Dendritic cell treated with granulocyte-macrophage colony-stimulating factor and Interleukin-4, amounts not matched to agents 40 ng/mL and 50 ng/mL, for 4 days (primary cell): ENCODE measurements at regions not wholly inside any gene's neighbourhood (a gene's known extent, or its start where the extent isn't known, plus 50 kb on each side); places are given as distances from the start of the nearest gene placed in this dataset.
"Not testable (repeated sequence)": the region's sequence is repeated elsewhere in the genome, so short reads cannot be mapped to it uniquely, and the experiment has no call there.

Source experiments
- H3K27ac Mint-ChIP-seq: one replicate; pipeline ENCODE4 v1.8.0; 2022; ENCODE audit warnings: mild to moderate bottlenecking, mixed read lengths
- H3K27me3 Mint-ChIP-seq: one replicate; pipeline ENCODE4 v1.8.0; 2022; ENCODE audit warnings: mild to moderate bottlenecking, mixed read lengths
- H3K36me3 Mint-ChIP-seq: one replicate; pipeline ENCODE4 v1.8.0; 2022; ENCODE audit warnings: low read depth, mixed read lengths
- H3K4me1 Mint-ChIP-seq: one replicate; pipeline ENCODE4 v1.8.0; 2022; ENCODE audit warnings: low read depth, mixed read lengths
- H3K4me3 Mint-ChIP-seq: one replicate; pipeline ENCODE4 v1.8.0; 2022; ENCODE audit warnings: mild to moderate bottlenecking, moderate library complexity, mixed read lengths
- H3K9me3 Mint-ChIP-seq: one replicate; pipeline ENCODE4 v1.8.0; 2022; ENCODE audit warnings: mixed read lengths
- intact Hi-C: fragments of 100-400 bp; cut with micrococcal nuclease; formaldehyde crosslinking; loops from one replicate; pipeline ENCODE4 v1.15.0; 2022

GRCh38 chr3:194031349-194031748 is 104.6 kb upstream of the HES1 start:
- Mint-ChIP-seq H3K9me3 (no peaks in the 10 kb centered on the region), H3K4me1 (peaks cover 18% of the 10 kb centered on the region), H3K27ac (no peak overlapping the region), H3K27me3 (peaks cover 68% of the 10 kb centered on the region), H3K36me3 (no peaks in the 10 kb centered on the region), H3K4me3 (no peak overlapping the region)
- intact Hi-C loops = no loop called here

DNA sequence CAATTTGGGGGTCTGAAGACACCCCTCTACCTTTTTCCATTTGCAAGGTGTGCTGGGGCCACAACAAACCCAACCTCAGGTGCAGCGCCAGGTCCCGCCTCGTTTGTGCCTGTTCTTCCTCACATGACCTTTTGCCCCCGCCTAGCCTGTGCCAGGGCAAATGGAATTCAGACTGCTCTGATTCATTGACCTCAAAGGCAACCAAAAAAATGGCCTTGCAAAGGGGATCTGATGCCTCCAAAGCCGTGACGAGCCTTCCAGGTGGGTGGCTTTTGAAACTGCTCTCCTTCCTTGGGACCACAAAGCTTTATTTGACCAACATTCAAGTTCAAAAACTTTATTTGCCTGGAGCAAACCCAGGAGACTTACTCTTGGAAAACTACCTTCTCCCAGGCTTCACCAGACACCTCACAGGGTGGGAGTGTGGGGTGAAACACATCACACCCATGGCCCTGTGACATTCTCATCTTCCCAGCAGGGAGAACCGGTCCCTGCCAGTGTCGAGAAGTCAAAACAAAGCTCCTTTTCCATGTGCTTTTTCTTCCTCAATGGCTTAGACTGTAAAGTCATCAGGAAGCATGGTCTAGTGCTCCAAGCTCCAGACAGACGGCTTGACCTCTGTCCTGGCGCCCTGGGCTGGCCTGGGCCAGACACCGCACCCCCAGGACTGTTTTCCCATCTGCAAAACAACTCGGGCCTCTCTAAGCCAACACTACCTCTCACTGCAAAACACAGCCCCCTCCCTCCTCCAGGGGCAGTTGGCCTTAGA is 103.9 kb upstream of the HES1 start:
- H3K9me3 Mint-ChIP-seq = no peaks in the 10 kb centered on the region
- peaks cover 64% of the 10 kb centered on the region for H3K27me3 Mint-ChIP-seq
- intact Hi-C loops = no loop called here
- peaks cover 18% of the 10 kb centered on the region for H3K4me1 Mint-ChIP-seq
- no peaks in the 10 kb centered on the region for H3K36me3 Mint-ChIP-seq
- H3K27ac Mint-ChIP-seq = no peak overlapping the region
- no peak overlapping the region for H3K4me3 Mint-ChIP-seq

- peaks cover 18% of the 10 kb centered on the region for H3K4me1 Mint-ChIP-seq
- no peak overlapping the region for H3K4me3 Mint-ChIP-seq
- H3K27ac Mint-ChIP-seq = no peak overlapping the region
- peaks cover 61% of the 10 kb centered on the region for H3K27me3 Mint-ChIP-seq
- H3K9me3 Mint-ChIP-seq = no peaks in the 10 kb centered on the region
- H3K36me3 Mint-ChIP-seq = no peaks in the 10 kb centered on the region
- intact Hi-C loops = no loop called here
Measured at GRCh38 chr3:194032828-194033435, 103.0 kb upstream of the HES1 start.

- H3K27ac Mint-ChIP-seq = no peak overlapping the region
- H3K27me3 Mint-ChIP-seq = peaks cover 60% of the 10 kb centered on the region
- no peak overlapping the region for H3K4me3 Mint-ChIP-seq
- no peaks in the 10 kb centered on the region for H3K9me3 Mint-ChIP-seq
- H3K4me1 Mint-ChIP-seq = peaks cover 18% of the 10 kb centered on the region
- no peaks in the 10 kb centered on the region for H3K36me3 Mint-ChIP-seq
- intact Hi-C loops = no loop called here
Measured at GRCh38 chr3:194034346-194035336, 101.3 kb upstream of the HES1 start.

DNA sequence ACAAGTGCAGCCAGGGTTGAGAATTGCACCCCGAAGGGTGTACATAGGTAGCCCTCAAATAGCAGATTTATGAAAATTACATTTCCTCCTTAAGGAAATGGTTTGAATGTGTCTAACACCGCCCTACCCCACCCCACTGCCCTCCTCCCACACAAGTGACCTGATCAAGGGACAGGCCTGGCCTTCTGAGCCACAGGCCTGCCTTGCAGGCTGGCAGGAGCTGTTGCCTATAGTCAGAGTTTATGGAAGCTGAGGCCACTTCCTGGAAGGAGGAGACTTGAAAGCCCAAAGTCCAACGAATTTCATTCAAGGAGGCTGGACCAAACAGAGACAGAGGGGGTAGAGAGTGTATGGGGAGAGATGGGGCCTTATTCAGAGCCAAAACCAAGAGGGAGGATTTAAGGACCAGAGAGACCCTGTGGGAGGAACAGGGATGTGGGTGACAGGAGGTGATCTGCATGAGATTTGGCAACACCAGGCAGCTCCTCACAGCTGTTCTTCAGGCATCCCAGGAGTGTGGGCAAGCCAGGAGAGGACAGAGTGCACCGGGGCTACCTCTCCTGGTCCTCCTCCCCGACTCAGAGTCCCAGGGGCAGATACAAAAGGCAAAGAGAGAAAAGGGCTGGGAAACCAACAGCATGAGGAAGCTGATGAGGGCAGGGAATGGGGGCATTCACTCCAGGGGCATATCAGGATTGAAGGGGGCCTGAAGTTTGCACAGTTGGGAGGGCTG is 100.4 kb upstream of the HES1 start:
- no peaks in the 10 kb centered on the region for H3K9me3 Mint-ChIP-seq
- H3K27me3 Mint-ChIP-seq = peaks cover 53% of the 10 kb centered on the region
- intact Hi-C loops = no loop called here
- no peaks in the 10 kb centered on the region for H3K36me3 Mint-ChIP-seq
- H3K27ac Mint-ChIP-seq = no peak overlapping the region
- peaks cover 20% of the 10 kb centered on the region for H3K4me1 Mint-ChIP-seq
- H3K4me3 Mint-ChIP-seq = no peak overlapping the region

DNA sequence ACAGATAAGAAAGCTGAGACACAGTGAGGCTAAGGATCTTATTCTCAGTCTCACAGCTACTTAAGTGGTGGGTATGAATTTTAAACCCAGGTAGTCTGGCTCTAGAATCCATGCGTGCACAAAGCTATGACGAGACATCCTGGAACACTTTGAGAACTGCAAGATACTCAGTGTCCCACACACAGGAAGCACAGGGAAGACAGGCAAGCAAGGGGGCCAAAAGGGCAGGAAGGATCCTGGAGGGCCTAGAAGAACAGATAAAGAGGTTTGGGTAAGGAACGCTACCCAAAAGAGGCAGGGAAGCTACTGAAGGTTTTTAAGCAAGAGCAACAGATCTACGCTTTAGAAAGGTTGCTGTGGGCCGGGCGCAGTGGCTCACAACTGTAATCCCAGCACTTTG is 99.1 kb upstream of the HES1 start:
- intact Hi-C loops = no loop called here
- Mint-ChIP-seq H3K9me3 (no peaks in the 10 kb centered on the region), H3K4me1 (peaks cover 26% of the 10 kb centered on the region), H3K27me3 (peaks cover 55% of the 10 kb centered on the region), H3K27ac (no peak overlapping the region), H3K4me3 (no peak overlapping the region), H3K36me3 (no peaks in the 10 kb centered on the region)

- intact Hi-C loops, H3K4me3 Mint-ChIP-seq, H3K36me3 Mint-ChIP-seq, H3K9me3 Mint-ChIP-seq, H3K27ac Mint-ChIP-seq: not testable (repeated sequence)
- Mint-ChIP-seq H3K27me3 (peaks cover 50% of the 10 kb centered on the region), H3K4me1 (peaks cover 21% of the 10 kb centered on the region)
Measured at GRCh38 chr3:194038346-194038745, 97.6 kb upstream of the HES1 start.

- Mint-ChIP-seq H3K27ac (no peak overlapping the region), H3K4me3 (no peak overlapping the region), H3K27me3 (peaks cover 49% of the 10 kb centered on the region), H3K9me3 (no peaks in the 10 kb centered on the region), H3K36me3 (no peaks in the 10 kb centered on the region), H3K4me1 (peaks cover 26% of the 10 kb centered on the region)
- intact Hi-C loops = no loop called here
Measured at GRCh38 chr3:194038960-194039359, 97.0 kb upstream of the HES1 start.

- Mint-ChIP-seq H3K9me3 (no peaks in the 10 kb centered on the region), H3K27me3 (peaks cover 45% of the 10 kb centered on the region), H3K36me3 (no peaks in the 10 kb centered on the region), H3K4me1 (peaks cover 16% of the 10 kb centered on the region), H3K4me3 (no peak overlapping the region), H3K27ac (peak overlapping the region; percentile 5)
- intact Hi-C loops = no loop called here
Measured at GRCh38 chr3:194040516-194041273, 95.3 kb upstream of the HES1 start.

- no peaks in the 10 kb centered on the region for H3K9me3 Mint-ChIP-seq
- no peaks in the 10 kb centered on the region for H3K36me3 Mint-ChIP-seq
- no peak overlapping the region for H3K4me3 Mint-ChIP-seq
- H3K27me3 Mint-ChIP-seq = peaks cover 38% of the 10 kb centered on the region
- intact Hi-C loops = no loop called here
- H3K4me1 Mint-ChIP-seq = peaks cover 31% of the 10 kb centered on the region
- peak overlapping the region; percentile 36 for H3K27ac Mint-ChIP-seq
Measured at GRCh38 chr3:194042927-194043326, 93.0 kb upstream of the HES1 start.

GRCh38 chr3:194043516-194043915 is 92.4 kb upstream of the HES1 start:
- H3K27ac Mint-ChIP-seq = peak overlapping the region; percentile 18
- no peaks in the 10 kb centered on the region for H3K9me3 Mint-ChIP-seq
- H3K4me3 Mint-ChIP-seq = no peak overlapping the region
- H3K4me1 Mint-ChIP-seq = peaks cover 37% of the 10 kb centered on the region
- intact Hi-C loops = no loop called here
- peaks cover 35% of the 10 kb centered on the region for H3K27me3 Mint-ChIP-seq
- no peaks in the 10 kb centered on the region for H3K36me3 Mint-ChIP-seq

DNA sequence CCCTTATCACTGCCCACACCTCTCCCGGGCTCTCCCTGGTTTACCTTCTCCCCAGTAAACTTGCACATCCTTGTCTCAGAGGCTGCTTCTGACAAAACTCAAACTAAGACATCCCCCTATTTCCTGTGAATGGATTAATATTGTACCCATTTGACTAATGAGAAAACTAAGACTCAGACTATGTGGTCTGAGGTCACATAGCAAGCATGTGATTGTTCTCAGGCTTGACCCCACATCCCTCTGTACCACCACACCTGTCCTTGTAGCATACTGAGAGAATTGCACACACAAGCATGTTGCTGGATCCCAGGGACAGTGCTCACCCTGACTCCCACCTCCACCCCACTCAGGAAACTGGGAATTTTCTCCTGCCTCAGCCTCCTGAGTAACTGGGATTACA is 90.7 kb upstream of the HES1 start:
- peaks cover 43% of the 10 kb centered on the region for H3K4me1 Mint-ChIP-seq
- H3K27me3 Mint-ChIP-seq = peaks cover 42% of the 10 kb centered on the region
- H3K36me3 Mint-ChIP-seq = no peaks in the 10 kb centered on the region
- intact Hi-C loops = loop anchor here (5.0 kb wide), 1 partner anchor 42 kb away; no protein-coding TSS in a partner anchor
- no peak overlapping the region for H3K27ac Mint-ChIP-seq
- no peak overlapping the region for H3K4me3 Mint-ChIP-seq
- H3K9me3 Mint-ChIP-seq = peaks cover 4% of the 10 kb centered on the region

GRCh38 chr3:194045919-194046318 is 90.0 kb upstream of the HES1 start:
- intact Hi-C loops = loop anchor here (5.0 kb wide), 1 partner anchor 41 kb away; no protein-coding TSS in a partner anchor
- Mint-ChIP-seq H3K9me3 (peaks cover 11% of the 10 kb centered on the region), H3K36me3 (peaks cover 4% of the 10 kb centered on the region), H3K27me3 (peaks cover 42% of the 10 kb centered on the region), H3K27ac (no peak overlapping the region), H3K4me3 (no peak overlapping the region), H3K4me1 (peaks cover 38% of the 10 kb centered on the region)
